H1 (cell line): ENCODE measurements at regions not wholly inside any gene's neighbourhood (a gene's known extent, or its start where the extent isn't known, plus 50 kb on each side); places are given as distances from the start of the nearest gene placed in this dataset.

Experiments used
- BCL11A ChIP-seq, 2 experiments: IDR thresholded peaks; one replicate each; pipeline ENCODE4 v1.6.1; 2011; ENCODE audit warnings: low read depth in 2 of 2, low read length in 2 of 2, mild to moderate bottlenecking in 2 of 2
- CTCF ChIP-seq, 3 experiments: IDR thresholded peaks; 1 replicate in 2 of 3; 2 replicates in 1 of 3; pipeline versions ENCODE4 v1.5.1 to v1.6.1; 2011; ENCODE audit warnings: low read length in 3 of 3, mild to moderate bottlenecking in 3 of 3, inconsistent platforms in 2 of 3, low read depth in 1 of 3, moderate library complexity in 1 of 3; ENCODE audit not compliant: insufficient read depth in 1 of 3; ENCODE audit errors: control extremely low read depth in 1 of 3
- JUN ChIP-seq: IDR thresholded peaks from 2 replicates; pipeline ENCODE4 v1.6.1; 2011; ENCODE audit warnings: low read depth, mild to moderate bottlenecking, improper control_type of control experiment, low read length
- KDM4A ChIP-seq: IDR thresholded peaks from one replicate; pipeline ENCODE4 v1.7.1; 2012; ENCODE audit warnings: low read depth, mild to moderate bottlenecking, moderate library complexity, low read length, inconsistent platforms; ENCODE audit not compliant: severe bottlenecking
- NRF1 ChIP-seq: IDR thresholded peaks from 2 replicates; pipeline ENCODE4 v1.6.1; 2011; ENCODE audit warnings: mild to moderate bottlenecking, low read depth, low read length, improper control_type of control experiment

GRCh38 chr15:62869116-62869515, 173.4 kb upstream of the TPM1 start:
- TF ChIP-seq BCL11A (IDR thresholded peaks at IDR 0.05; ENCODE audit: low read depth in 2 of 2, low read length in 2 of 2) (no peak), KDM4A (no peak), NRF1 (no peak), JUN (no peak), CTCF (IDR thresholded peaks at IDR 0.05; ENCODE audit: control extremely low read depth in 1 of 3, insufficient read depth in 1 of 3, low read depth in 1 of 3, low read length in 3 of 3) (no peak)
